ENCODE measurements at regions not wholly inside any gene's neighbourhood (a gene's known extent, or its start where the extent isn't known, plus 50 kb on each side); places are given as distances from the start of the nearest gene placed in this dataset.

GRCh38 chr2:13686262-13686661 lies 946.3 kb upstream of the LRATD1 start:
- DNase-seq (ENCODE audit: low read depth in 1 of 2, low spot score in 1 of 2), result no peak
- H3K27me3 ChIP-seq (ENCODE audit: insufficient read depth, poor library complexity, severe bottlenecking), result no peaks in the 10 kb centered on the region
- no peak overlapping the region for H3K27ac ChIP-seq (replicated peaks)
- TF ChIP-seq GABPA (IDR thresholded peaks at IDR 0.05; ENCODE audit: low read depth) (no peak), REST (IDR thresholded peaks at IDR 0.05; ENCODE audit: insufficient replicate concordance, low read depth) (no peak), CTCF (IDR thresholded peaks at IDR 0.05; ENCODE audit: insufficient read depth, low read length) (no peak), POLR2AphosphoS5 (IDR thresholded peaks at IDR 0.05; ENCODE audit: low read depth) (no peak), SPI1 (IDR thresholded peaks at IDR 0.05; ENCODE audit: borderline replicate concordance, low read depth) (no peak)
- no peak overlapping the region for H3K4me3 ChIP-seq (replicated peaks; ENCODE audit: insufficient read depth, low read length)

GRCh38 chr2:13694673-13695072 lies 937.8 kb upstream of the LRATD1 start:
- no peak overlapping the region for H3K27ac ChIP-seq (replicated peaks)
- no peak for TF ChIP-seq CTCF (IDR thresholded peaks at IDR 0.05; ENCODE audit: insufficient read depth, low read length)
- TF ChIP-seq REST (IDR thresholded peaks at IDR 0.05; ENCODE audit: insufficient replicate concordance, low read depth), result no peak
- no peak for TF ChIP-seq POLR2AphosphoS5 (IDR thresholded peaks at IDR 0.05; ENCODE audit: low read depth)
- no peak for TF ChIP-seq GABPA (IDR thresholded peaks at IDR 0.05; ENCODE audit: low read depth)
- TF ChIP-seq SPI1 (IDR thresholded peaks at IDR 0.05; ENCODE audit: borderline replicate concordance, low read depth), result no peak
- no peaks in the 10 kb centered on the region for H3K27me3 ChIP-seq (ENCODE audit: insufficient read depth, poor library complexity, severe bottlenecking)
- no peak overlapping the region for H3K4me3 ChIP-seq (replicated peaks; ENCODE audit: insufficient read depth, low read length)
- no peak for DNase-seq (ENCODE audit: low read depth in 1 of 2, low spot score in 1 of 2)

GRCh38 chr2:13696601-13697000 lies 935.9 kb upstream of the LRATD1 start:
- Histone ChIP-seq H3K27ac (replicated peaks) (no peak overlapping the region), H3K27me3 (ENCODE audit: insufficient read depth, poor library complexity, severe bottlenecking) (no peaks in the 10 kb centered on the region), H3K4me3 (replicated peaks; ENCODE audit: insufficient read depth, low read length) (no peak overlapping the region)
- no peak for DNase-seq (ENCODE audit: low read depth in 1 of 2, low spot score in 1 of 2)
- TF ChIP-seq POLR2AphosphoS5 (IDR thresholded peaks at IDR 0.05; ENCODE audit: low read depth), result no peak
- TF ChIP-seq CTCF (IDR thresholded peaks at IDR 0.05; ENCODE audit: insufficient read depth, low read length), result no peak
- no peak for TF ChIP-seq REST (IDR thresholded peaks at IDR 0.05; ENCODE audit: insufficient replicate concordance, low read depth)
- no peak for TF ChIP-seq GABPA (IDR thresholded peaks at IDR 0.05; ENCODE audit: low read depth)
- no peak for TF ChIP-seq SPI1 (IDR thresholded peaks at IDR 0.05; ENCODE audit: borderline replicate concordance, low read depth)
